HCT116 (cell line): ENCODE measurements at regions not wholly inside any gene's neighbourhood (a gene's known extent, or its start where the extent isn't known, plus 50 kb on each side); places are given as distances from the start of the nearest gene placed in this dataset.

ENCODE experiments used
- EZH2 ChIP-seq: fragments of 200-600 bp; sonication (generic); IDR thresholded peaks from 2 replicates; pipeline ENCODE4 v1.6.1; 2017; ENCODE audit warnings: antibody characterized with exemption, mixed run types
- FOSL1 ChIP-seq: IDR thresholded peaks from 2 replicates; pipeline ENCODE4 v1.6.1; 2012; ENCODE audit warnings: low read depth
- JUND ChIP-seq: IDR thresholded peaks from 2 replicates; pipeline ENCODE4 v1.6.1; 2012
- POLR2A ChIP-seq: IDR thresholded peaks from 2 replicates; pipeline ENCODE4 v1.7.0; 2011; ENCODE audit warnings: borderline replicate concordance; ENCODE audit not compliant: insufficient read depth, insufficient read length; ENCODE audit errors: extremely low read depth
- POLR2AphosphoS5 ChIP-seq: IDR thresholded peaks from 2 replicates; pipeline ENCODE4 v1.6.1; 2011; ENCODE audit warnings: mild to moderate bottlenecking, low read depth, low read length, moderate library complexity
- SIN3A ChIP-seq: IDR thresholded peaks from 2 replicates; pipeline ENCODE4 v1.6.1; 2012; ENCODE audit warnings: low read depth
- ZNF274 ChIP-seq: fragments of 200-500 bp; sonication (Bioruptor generic); IDR thresholded peaks from 2 replicates; pipeline ENCODE4 v1.6.1; 2014; ENCODE audit warnings: mild to moderate bottlenecking, low read depth, low read length, inconsistent platforms
- TF ChIP-seq, protein P1 (sequence below), 3 experiments: fragments of 200-600 bp in 1 of 3; sonication (generic) in 1 of 3; IDR thresholded peaks in 2 of 3; conservative IDR thresholded peaks in 1 of 3; 2 replicates each; pipeline ENCODE4 v1.5.1; 2012 to 2017; ENCODE audit warnings: low read depth in 2 of 3, low read length in 2 of 3, antibody characterized with exemption in 1 of 3, borderline replicate concordance in 1 of 3, control low read depth in 1 of 3, mild to moderate bottlenecking in 1 of 3, mixed read lengths in 1 of 3, mixed run types in 1 of 3, moderate library complexity in 1 of 3; ENCODE audit not compliant: insufficient read depth in 1 of 3
- TF ChIP-seq, protein P2 (sequence below): IDR thresholded peaks from 2 replicates; pipeline ENCODE4 v1.6.1; 2012; ENCODE audit warnings: low read depth

DNA sequence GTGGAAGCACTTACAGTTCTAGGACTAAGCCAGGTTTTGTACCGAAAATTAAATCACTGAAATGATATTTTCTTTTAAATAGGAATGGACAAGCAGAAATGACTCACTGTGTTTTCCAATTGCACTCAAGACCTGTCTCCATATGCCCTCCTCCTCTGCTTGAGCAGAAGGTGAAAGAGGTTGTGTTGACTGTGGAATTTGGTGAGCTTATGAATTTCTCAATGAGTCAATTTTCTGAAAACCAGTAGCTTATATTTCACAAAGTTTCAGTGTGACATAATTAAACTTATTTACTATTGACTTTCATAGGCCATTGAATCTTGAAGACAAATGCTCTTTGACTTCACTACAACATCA lies 249.9 kb downstream of the NPR3 start:
- TF ChIP-seq, protein P1, sequence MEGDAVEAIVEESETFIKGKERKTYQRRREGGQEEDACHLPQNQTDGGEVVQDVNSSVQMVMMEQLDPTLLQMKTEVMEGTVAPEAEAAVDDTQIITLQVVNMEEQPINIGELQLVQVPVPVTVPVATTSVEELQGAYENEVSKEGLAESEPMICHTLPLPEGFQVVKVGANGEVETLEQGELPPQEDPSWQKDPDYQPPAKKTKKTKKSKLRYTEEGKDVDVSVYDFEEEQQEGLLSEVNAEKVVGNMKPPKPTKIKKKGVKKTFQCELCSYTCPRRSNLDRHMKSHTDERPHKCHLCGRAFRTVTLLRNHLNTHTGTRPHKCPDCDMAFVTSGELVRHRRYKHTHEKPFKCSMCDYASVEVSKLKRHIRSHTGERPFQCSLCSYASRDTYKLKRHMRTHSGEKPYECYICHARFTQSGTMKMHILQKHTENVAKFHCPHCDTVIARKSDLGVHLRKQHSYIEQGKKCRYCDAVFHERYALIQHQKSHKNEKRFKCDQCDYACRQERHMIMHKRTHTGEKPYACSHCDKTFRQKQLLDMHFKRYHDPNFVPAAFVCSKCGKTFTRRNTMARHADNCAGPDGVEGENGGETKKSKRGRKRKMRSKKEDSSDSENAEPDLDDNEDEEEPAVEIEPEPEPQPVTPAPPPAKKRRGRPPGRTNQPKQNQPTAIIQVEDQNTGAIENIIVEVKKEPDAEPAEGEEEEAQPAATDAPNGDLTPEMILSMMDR (IDR thresholded peaks at IDR 0.05 in 2 of 3, conservative IDR thresholded peaks at IDR 0.05 in 1 of 3; ENCODE audit: borderline replicate concordance in 1 of 3, insufficient read depth in 1 of 3, low read depth in 2 of 3, low read length in 2 of 3) = no peak
- no peak for TF ChIP-seq POLR2A
- TF ChIP-seq ZNF274 = no peak
- TF ChIP-seq, protein P2, sequence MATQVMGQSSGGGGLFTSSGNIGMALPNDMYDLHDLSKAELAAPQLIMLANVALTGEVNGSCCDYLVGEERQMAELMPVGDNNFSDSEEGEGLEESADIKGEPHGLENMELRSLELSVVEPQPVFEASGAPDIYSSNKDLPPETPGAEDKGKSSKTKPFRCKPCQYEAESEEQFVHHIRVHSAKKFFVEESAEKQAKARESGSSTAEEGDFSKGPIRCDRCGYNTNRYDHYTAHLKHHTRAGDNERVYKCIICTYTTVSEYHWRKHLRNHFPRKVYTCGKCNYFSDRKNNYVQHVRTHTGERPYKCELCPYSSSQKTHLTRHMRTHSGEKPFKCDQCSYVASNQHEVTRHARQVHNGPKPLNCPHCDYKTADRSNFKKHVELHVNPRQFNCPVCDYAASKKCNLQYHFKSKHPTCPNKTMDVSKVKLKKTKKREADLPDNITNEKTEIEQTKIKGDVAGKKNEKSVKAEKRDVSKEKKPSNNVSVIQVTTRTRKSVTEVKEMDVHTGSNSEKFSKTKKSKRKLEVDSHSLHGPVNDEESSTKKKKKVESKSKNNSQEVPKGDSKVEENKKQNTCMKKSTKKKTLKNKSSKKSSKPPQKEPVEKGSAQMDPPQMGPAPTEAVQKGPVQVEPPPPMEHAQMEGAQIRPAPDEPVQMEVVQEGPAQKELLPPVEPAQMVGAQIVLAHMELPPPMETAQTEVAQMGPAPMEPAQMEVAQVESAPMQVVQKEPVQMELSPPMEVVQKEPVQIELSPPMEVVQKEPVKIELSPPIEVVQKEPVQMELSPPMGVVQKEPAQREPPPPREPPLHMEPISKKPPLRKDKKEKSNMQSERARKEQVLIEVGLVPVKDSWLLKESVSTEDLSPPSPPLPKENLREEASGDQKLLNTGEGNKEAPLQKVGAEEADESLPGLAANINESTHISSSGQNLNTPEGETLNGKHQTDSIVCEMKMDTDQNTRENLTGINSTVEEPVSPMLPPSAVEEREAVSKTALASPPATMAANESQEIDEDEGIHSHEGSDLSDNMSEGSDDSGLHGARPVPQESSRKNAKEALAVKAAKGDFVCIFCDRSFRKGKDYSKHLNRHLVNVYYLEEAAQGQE = no peak
- no peak for TF ChIP-seq EZH2
- no peak for TF ChIP-seq FOSL1
- TF ChIP-seq JUND = no peak
- no peak for TF ChIP-seq SIN3A
- no peak for TF ChIP-seq POLR2AphosphoS5
